HCT116 (cell line): ENCODE measurements at regions not wholly inside any gene's neighbourhood (a gene's known extent, or its start where the extent isn't known, plus 50 kb on each side); places are given as distances from the start of the nearest gene placed in this dataset.

Experiments used
- EZH2 ChIP-seq: fragments of 200-600 bp; sonication (generic); IDR thresholded peaks from 2 replicates; pipeline ENCODE4 v1.6.1; 2017; ENCODE audit warnings: antibody characterized with exemption, mixed run types
- EZH2phosphoT487 ChIP-seq: fragments of 200-600 bp; IDR thresholded peaks from 2 replicates; pipeline ENCODE4 v1.6.1; 2018; ENCODE audit warnings: antibody characterized with exemption, borderline replicate concordance
- POLR2A ChIP-seq: IDR thresholded peaks from 2 replicates; pipeline ENCODE4 v1.7.0; 2011; ENCODE audit warnings: borderline replicate concordance; ENCODE audit not compliant: insufficient read depth, insufficient read length; ENCODE audit errors: extremely low read depth
- YY1 ChIP-seq: IDR thresholded peaks from 2 replicates; pipeline ENCODE4 v1.6.1; 2011; ENCODE audit warnings: low read length, low read depth, moderate library complexity, mild to moderate bottlenecking; ENCODE audit not compliant: insufficient replicate concordance; ENCODE audit errors: extremely low read depth
- TF ChIP-seq, protein P1 (sequence below), 3 experiments: fragments of 200-600 bp in 1 of 3; sonication (generic) in 1 of 3; IDR thresholded peaks in 2 of 3; conservative IDR thresholded peaks in 1 of 3; 2 replicates each; pipeline ENCODE4 v1.5.1; 2012 to 2017; ENCODE audit warnings: low read depth in 2 of 3, low read length in 2 of 3, antibody characterized with exemption in 1 of 3, borderline replicate concordance in 1 of 3, control low read depth in 1 of 3, mild to moderate bottlenecking in 1 of 3, mixed read lengths in 1 of 3, mixed run types in 1 of 3, moderate library complexity in 1 of 3; ENCODE audit not compliant: insufficient read depth in 1 of 3
- TF ChIP-seq, protein P2 (sequence below): IDR thresholded peaks from 2 replicates; pipeline ENCODE4 v1.6.1; 2011; ENCODE audit warnings: mild to moderate bottlenecking, low read length, moderate library complexity; ENCODE audit not compliant: insufficient replicate concordance; ENCODE audit errors: extremely low read depth

GRCh38 chr12:30105505-30105904 is 321.8 kb upstream of the TMTC1 start:
- TF ChIP-seq EZH2 = no peak
- TF ChIP-seq, protein P1, sequence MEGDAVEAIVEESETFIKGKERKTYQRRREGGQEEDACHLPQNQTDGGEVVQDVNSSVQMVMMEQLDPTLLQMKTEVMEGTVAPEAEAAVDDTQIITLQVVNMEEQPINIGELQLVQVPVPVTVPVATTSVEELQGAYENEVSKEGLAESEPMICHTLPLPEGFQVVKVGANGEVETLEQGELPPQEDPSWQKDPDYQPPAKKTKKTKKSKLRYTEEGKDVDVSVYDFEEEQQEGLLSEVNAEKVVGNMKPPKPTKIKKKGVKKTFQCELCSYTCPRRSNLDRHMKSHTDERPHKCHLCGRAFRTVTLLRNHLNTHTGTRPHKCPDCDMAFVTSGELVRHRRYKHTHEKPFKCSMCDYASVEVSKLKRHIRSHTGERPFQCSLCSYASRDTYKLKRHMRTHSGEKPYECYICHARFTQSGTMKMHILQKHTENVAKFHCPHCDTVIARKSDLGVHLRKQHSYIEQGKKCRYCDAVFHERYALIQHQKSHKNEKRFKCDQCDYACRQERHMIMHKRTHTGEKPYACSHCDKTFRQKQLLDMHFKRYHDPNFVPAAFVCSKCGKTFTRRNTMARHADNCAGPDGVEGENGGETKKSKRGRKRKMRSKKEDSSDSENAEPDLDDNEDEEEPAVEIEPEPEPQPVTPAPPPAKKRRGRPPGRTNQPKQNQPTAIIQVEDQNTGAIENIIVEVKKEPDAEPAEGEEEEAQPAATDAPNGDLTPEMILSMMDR (IDR thresholded peaks at IDR 0.05 in 2 of 3, conservative IDR thresholded peaks at IDR 0.05 in 1 of 3; ENCODE audit: borderline replicate concordance in 1 of 3, insufficient read depth in 1 of 3, low read depth in 2 of 3, low read length in 2 of 3) = no peak
- TF ChIP-seq POLR2A = no peak
- TF ChIP-seq EZH2phosphoT487 = no peak
- TF ChIP-seq, protein P2, sequence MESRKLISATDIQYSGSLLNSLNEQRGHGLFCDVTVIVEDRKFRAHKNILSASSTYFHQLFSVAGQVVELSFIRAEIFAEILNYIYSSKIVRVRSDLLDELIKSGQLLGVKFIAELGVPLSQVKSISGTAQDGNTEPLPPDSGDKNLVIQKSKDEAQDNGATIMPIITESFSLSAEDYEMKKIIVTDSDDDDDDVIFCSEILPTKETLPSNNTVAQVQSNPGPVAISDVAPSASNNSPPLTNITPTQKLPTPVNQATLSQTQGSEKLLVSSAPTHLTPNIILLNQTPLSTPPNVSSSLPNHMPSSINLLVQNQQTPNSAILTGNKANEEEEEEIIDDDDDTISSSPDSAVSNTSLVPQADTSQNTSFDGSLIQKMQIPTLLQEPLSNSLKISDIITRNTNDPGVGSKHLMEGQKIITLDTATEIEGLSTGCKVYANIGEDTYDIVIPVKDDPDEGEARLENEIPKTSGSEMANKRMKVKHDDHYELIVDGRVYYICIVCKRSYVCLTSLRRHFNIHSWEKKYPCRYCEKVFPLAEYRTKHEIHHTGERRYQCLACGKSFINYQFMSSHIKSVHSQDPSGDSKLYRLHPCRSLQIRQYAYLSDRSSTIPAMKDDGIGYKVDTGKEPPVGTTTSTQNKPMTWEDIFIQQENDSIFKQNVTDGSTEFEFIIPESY = no peak
- TF ChIP-seq YY1 = no peak
